ENCODE measurements at regions not wholly inside any gene's neighbourhood (a gene's known extent, or its start where the extent isn't known, plus 50 kb on each side); places are given as distances from the start of the nearest gene placed in this dataset.

DNA sequence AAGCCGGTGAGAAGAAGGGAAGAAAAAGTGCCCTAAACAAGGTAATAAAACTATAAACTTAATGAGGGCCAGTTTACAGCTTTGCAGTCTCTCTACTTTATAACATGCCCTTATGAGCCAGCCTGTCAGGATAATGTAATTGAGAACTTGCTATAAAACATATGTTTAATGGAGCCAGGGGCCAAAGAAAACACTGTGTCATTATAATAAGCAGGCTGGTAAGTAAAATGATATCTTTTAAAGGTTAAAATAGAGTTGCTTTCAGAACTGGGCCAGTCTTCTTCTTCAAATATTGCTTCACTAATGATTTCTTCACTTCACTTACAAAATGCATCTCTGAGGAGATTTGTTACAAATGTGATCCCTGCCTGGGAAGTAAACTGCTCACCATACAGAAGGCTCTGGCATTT, 192.5 kb downstream of the SHOX2 start:
- TF ChIP-seq, protein P1, sequence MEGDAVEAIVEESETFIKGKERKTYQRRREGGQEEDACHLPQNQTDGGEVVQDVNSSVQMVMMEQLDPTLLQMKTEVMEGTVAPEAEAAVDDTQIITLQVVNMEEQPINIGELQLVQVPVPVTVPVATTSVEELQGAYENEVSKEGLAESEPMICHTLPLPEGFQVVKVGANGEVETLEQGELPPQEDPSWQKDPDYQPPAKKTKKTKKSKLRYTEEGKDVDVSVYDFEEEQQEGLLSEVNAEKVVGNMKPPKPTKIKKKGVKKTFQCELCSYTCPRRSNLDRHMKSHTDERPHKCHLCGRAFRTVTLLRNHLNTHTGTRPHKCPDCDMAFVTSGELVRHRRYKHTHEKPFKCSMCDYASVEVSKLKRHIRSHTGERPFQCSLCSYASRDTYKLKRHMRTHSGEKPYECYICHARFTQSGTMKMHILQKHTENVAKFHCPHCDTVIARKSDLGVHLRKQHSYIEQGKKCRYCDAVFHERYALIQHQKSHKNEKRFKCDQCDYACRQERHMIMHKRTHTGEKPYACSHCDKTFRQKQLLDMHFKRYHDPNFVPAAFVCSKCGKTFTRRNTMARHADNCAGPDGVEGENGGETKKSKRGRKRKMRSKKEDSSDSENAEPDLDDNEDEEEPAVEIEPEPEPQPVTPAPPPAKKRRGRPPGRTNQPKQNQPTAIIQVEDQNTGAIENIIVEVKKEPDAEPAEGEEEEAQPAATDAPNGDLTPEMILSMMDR (IDR thresholded peaks at IDR 0.05) = no peak
- TF ChIP-seq POLR2A (IDR thresholded peaks at IDR 0.05) = no peak
